Smooth muscle cell (in vitro differentiated cells): ENCODE measurements at regions not wholly inside any gene's neighbourhood (a gene's known extent, or its start where the extent isn't known, plus 50 kb on each side); places are given as distances from the start of the nearest gene placed in this dataset.

Experiments
- DNase-seq: peaks from one replicate; lab custom pipeline; 2025; ENCODE audit not compliant: unreplicated experiment; lab: John Stamatoyannopoulos, UW
- H2AFZ ChIP-seq: fragments of 200-600 bp; sonication (generic); 2 replicates; pipeline ENCODE4 v1.6.0; 2016; ENCODE audit warnings: antibody characterized with exemption, low read depth, mild to moderate bottlenecking
- H3F3A ChIP-seq: fragments of 200-600 bp; sonication (generic); 2 replicates; pipeline ENCODE4 v1.6.0; 2017; ENCODE audit warnings: antibody characterized with exemption, low read depth
- H3K27ac ChIP-seq: fragments of 200-600 bp; sonication (generic); 2 replicates; pipeline ENCODE4 v1.5.1; 2016; ENCODE audit warnings: low read depth, mild to moderate bottlenecking
- H3K27me3 ChIP-seq: fragments of 200-600 bp; sonication (generic); 2 replicates; pipeline ENCODE4 v1.6.1; 2016; ENCODE audit warnings: low read depth, mild to moderate bottlenecking
- H3K36me3 ChIP-seq: fragments of 200-600 bp; sonication (generic); 2 replicates; pipeline ENCODE4 v1.5.1; 2016; ENCODE audit warnings: low read depth
- H3K4me1 ChIP-seq: fragments of 200-600 bp; sonication (generic); 2 replicates; pipeline ENCODE4 v1.5.1; 2016; ENCODE audit warnings: low read depth
- H3K4me2 ChIP-seq: fragments of 200-600 bp; sonication (generic); 2 replicates; pipeline ENCODE4 v1.6.0; 2016; ENCODE audit warnings: mild to moderate bottlenecking
- H3K4me3 ChIP-seq: fragments of 200-600 bp; sonication (generic); 2 replicates; pipeline ENCODE4 v1.5.1; 2016; ENCODE audit warnings: mild to moderate bottlenecking
- H3K79me2 ChIP-seq: fragments of 200-600 bp; sonication (generic); 2 replicates; pipeline ENCODE4 v1.6.0; 2016; ENCODE audit warnings: low read depth, mild to moderate bottlenecking
- H3K9ac ChIP-seq: fragments of 200-600 bp; sonication (generic); 2 replicates; pipeline ENCODE4 v1.6.0; 2016; ENCODE audit warnings: low read depth
- H3K9me3 ChIP-seq: fragments of 200-600 bp; sonication (generic); replicated peaks from 2 replicates; pipeline ENCODE4 v1.5.1; 2016; ENCODE audit warnings: low read depth
- H4K20me1 ChIP-seq: fragments of 200-600 bp; sonication (generic); 2 replicates; pipeline ENCODE4 v1.6.0; 2016; ENCODE audit warnings: low read depth
- WGBS: methylation state at CpG from one replicate; pipeline ENCODE4 v1.1.7; 2016; ENCODE audit warnings: low lambda C conversion rate; 5-methylcytosine and 5-hydroxymethylcytosine counted together
- TF ChIP-seq, protein P1 (sequence below): fragments of 200-600 bp; sonication (generic); IDR thresholded peaks from 2 replicates; pipeline ENCODE4 v1.5.1; 2017; ENCODE audit warnings: borderline replicate concordance, mild to moderate bottlenecking, antibody characterized with exemption; ENCODE audit not compliant: insufficient read depth, poor library complexity, severe bottlenecking

DNA sequence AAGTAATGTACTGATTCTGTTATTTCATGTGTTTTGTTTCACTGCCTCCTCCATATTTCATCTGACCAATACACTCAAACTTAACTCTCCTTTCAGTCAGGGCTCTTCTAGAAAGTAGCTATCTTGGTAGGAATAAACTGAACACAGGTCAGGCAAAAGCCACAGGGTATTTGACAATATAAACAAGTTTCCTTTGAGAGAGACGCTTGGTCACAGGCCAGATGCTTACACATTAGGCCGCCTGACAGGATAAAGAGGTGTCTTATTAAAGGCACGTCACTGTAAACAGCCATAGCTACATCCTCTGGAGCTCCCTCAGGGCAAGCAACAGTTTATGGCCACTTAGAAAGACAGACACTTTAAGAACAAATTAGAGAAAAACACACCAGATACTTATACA is 607.5 kb downstream of the SLC6A15 start:
- Histone ChIP-seq H3K4me2 (no peak overlapping the region), H3K4me1 (no peaks in the 10 kb centered on the region), H3F3A (peaks cover 3% of the 10 kb centered on the region), H3K9me3 (no peaks in the 10 kb centered on the region), H3K36me3 (no peaks in the 10 kb centered on the region), H2AFZ (peak overlapping the region; percentile 6), H3K79me2 (no peaks in the 10 kb centered on the region), H3K27ac (peak overlapping the region; percentile 5), H4K20me1 (no peaks in the 10 kb centered on the region), H3K27me3 (no peaks in the 10 kb centered on the region), H3K9ac (no peak overlapping the region), H3K4me3 (no peak overlapping the region)
- DNase-seq, result no peak
- WGBS, result 5% methylated on average over 3 of the region's 3 CpGs
- TF ChIP-seq, protein P1, sequence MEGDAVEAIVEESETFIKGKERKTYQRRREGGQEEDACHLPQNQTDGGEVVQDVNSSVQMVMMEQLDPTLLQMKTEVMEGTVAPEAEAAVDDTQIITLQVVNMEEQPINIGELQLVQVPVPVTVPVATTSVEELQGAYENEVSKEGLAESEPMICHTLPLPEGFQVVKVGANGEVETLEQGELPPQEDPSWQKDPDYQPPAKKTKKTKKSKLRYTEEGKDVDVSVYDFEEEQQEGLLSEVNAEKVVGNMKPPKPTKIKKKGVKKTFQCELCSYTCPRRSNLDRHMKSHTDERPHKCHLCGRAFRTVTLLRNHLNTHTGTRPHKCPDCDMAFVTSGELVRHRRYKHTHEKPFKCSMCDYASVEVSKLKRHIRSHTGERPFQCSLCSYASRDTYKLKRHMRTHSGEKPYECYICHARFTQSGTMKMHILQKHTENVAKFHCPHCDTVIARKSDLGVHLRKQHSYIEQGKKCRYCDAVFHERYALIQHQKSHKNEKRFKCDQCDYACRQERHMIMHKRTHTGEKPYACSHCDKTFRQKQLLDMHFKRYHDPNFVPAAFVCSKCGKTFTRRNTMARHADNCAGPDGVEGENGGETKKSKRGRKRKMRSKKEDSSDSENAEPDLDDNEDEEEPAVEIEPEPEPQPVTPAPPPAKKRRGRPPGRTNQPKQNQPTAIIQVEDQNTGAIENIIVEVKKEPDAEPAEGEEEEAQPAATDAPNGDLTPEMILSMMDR, result no peak

DNA sequence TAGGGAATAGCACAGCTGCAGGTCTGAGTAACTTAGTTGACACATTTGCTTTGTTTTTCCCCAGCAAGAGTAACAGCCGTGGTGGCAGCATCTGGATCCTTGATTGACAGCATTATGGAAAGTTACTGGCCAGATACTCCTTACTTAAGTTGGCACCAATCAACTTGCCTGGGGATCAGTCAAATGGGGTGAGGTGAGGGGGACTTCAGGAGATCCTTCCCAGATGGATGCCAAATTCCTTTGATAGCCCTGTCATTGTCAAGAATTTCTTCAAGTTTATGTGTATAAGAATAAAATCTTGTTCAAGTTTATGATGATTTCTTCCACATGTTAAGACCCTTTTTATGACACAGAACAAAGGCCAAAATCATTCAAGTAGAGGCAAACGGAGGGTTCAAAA is 618.4 kb downstream of the SLC6A15 start:
- Histone ChIP-seq H3K9ac (no peak overlapping the region), H3K36me3 (no peaks in the 10 kb centered on the region), H3F3A (no peaks in the 10 kb centered on the region), H2AFZ (no peak overlapping the region), H3K4me1 (no peaks in the 10 kb centered on the region), H3K9me3 (no peaks in the 10 kb centered on the region), H3K4me3 (no peak overlapping the region), H3K79me2 (no peaks in the 10 kb centered on the region), H4K20me1 (no peaks in the 10 kb centered on the region), H3K27ac (no peak overlapping the region), H3K27me3 (no peaks in the 10 kb centered on the region), H3K4me2 (no peak overlapping the region)
- WGBS, result 80% methylated on average over 2 of the region's 2 CpGs
- no peak for DNase-seq
- TF ChIP-seq, protein P1, result no peak

DNA sequence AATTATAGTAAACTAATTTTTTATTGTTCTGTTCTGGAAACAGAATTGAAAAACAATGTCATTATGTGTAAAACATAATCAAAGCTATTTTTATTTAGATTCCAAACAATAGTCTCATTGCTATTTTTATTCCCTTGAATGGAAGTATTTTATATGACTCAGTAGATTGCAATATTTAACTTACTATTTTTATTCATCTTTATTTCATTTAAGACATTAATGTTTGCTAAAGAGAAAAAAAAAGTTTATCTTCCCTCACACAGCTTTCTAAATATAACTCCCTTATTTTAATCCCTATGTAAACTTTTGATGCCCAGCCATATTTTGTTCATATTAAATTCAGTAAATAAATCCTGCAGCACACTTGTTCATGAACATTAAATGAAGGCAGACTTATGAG is 622.4 kb downstream of the SLC6A15 start:
- H3K4me1 ChIP-seq, result no peaks in the 10 kb centered on the region
- H3K9ac ChIP-seq, result no peak overlapping the region
- TF ChIP-seq, protein P1, result no peak
- no peak overlapping the region for H3K4me3 ChIP-seq
- no peaks in the 10 kb centered on the region for H3K27me3 ChIP-seq
- no peaks in the 10 kb centered on the region for H3K9me3 ChIP-seq
- no peaks in the 10 kb centered on the region for H3F3A ChIP-seq
- no peaks in the 10 kb centered on the region for H3K79me2 ChIP-seq
- no peak overlapping the region for H3K4me2 ChIP-seq
- no peak overlapping the region for H2AFZ ChIP-seq
- no peaks in the 10 kb centered on the region for H4K20me1 ChIP-seq
- H3K27ac ChIP-seq, result no peak overlapping the region
- no peak for DNase-seq
- H3K36me3 ChIP-seq, result no peaks in the 10 kb centered on the region

DNA sequence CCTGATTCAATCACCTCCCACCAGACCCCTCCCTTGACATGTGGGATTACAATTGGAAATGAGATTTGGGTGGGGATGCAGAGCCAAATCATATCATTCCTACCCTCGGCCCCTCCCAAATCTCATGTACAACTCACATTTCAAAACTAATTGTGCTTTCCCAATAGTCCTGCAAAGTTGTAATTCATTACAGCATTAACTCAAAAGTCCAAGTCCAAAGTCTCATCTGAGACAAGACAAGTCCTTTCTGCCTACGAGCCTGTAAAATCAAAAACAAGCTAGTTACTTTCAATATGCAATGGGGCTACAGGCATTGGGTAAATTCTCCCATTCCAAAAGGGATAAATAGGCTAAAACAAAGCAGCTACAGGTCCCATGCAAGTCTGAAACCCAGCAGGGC is 634.6 kb downstream of the SLC6A15 start:
- no peaks in the 10 kb centered on the region for H3K79me2 ChIP-seq
- DNase-seq, result no peak
- H3F3A ChIP-seq, result no peaks in the 10 kb centered on the region
- H3K4me2 ChIP-seq, result no peak overlapping the region
- H3K9ac ChIP-seq, result no peak overlapping the region
- no peak overlapping the region for H2AFZ ChIP-seq
- no peaks in the 10 kb centered on the region for H3K9me3 ChIP-seq
- TF ChIP-seq, protein P1, result no peak
- H4K20me1 ChIP-seq, result no peaks in the 10 kb centered on the region
- 98% methylated on average over 2 of the region's 2 CpGs for WGBS
- no peak overlapping the region for H3K4me3 ChIP-seq
- no peaks in the 10 kb centered on the region for H3K27me3 ChIP-seq
- no peak overlapping the region for H3K27ac ChIP-seq
- H3K36me3 ChIP-seq, result no peaks in the 10 kb centered on the region
- H3K4me1 ChIP-seq, result no peaks in the 10 kb centered on the region
